ENCODE measurements at regions not wholly inside any gene's neighbourhood (a gene's known extent, or its start where the extent isn't known, plus 50 kb on each side); places are given as distances from the start of the nearest gene placed in this dataset.

- DNase-seq (ENCODE audit: low read depth) = no peak
- TF ChIP-seq CTCF (IDR thresholded peaks at IDR 0.05; ENCODE audit: low read depth, low read length, missing control alignments) = no peak
- no peak overlapping the region for H3K4me3 ChIP-seq (ENCODE audit: low read depth, low read length)
Measured at GRCh38 chr2:45248214-45248613, 239.0 kb upstream of the SIX2 start.

GRCh38 chr2:45244928-45245327, 235.7 kb upstream of the SIX2 start:
- H3K4me3 ChIP-seq (ENCODE audit: low read depth, low read length) = no peak overlapping the region
- no peak for DNase-seq (ENCODE audit: low read depth)
- TF ChIP-seq CTCF (IDR thresholded peaks at IDR 0.05; ENCODE audit: low read depth, low read length, missing control alignments) = no peak

DNA sequence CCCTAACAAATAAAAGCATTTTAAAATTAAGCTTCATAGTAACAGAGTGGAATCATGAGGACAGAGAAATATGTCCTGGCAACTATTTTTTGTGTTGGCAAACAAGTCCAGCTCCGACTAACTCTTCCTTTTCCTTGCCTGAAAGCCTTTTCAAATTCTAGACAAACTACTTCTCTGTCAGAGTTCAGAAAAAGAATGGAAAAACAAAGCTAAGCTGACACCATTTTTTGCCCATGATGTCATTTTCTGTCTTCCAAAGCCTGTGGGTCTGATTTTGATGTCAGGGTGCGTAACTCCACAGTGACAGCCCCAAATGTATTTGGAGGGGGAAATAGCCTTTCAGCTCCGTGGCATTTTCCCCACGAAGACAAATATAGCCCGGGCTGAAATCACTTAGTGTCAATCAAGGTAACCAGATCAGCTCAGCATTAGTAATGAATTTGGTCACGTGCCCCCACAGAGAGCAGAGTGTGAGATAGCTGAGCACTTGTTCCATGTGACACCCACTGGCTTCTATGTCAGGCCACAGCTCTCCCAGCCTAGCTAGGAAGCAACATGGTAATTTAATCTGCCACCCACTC, 233.0 kb upstream of the SIX2 start:
- no peak overlapping the region for H3K4me3 ChIP-seq (ENCODE audit: low read depth, low read length)
- DNase-seq (ENCODE audit: low read depth) = no peak
- TF ChIP-seq CTCF (IDR thresholded peaks at IDR 0.05; ENCODE audit: low read depth, low read length, missing control alignments) = no peak

DNA sequence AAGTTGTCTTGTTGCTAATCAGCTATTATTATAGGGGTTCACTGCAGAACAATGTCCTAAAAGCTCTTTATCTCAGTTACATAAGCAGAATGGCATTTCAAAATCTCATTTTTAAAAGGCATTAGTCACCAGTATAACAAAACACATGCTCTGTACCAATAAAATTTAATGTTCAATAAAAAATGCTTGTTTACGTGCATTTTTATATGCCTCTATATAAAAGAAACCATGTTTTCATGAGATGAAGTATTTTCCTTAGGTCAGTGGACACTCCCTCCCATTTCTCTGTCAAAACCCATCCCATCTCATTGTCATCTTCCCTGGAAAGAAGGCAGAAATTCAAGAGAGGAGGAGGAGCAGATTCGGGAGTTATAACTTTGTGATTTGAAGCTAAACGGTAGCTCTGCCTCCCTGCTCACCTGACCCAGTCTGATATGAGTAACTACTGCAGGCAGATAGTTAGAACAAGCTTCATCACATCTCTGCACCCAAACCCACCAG, 231.9 kb upstream of the SIX2 start:
- no peak for DNase-seq (ENCODE audit: low read depth)
- no peak overlapping the region for H3K4me3 ChIP-seq (ENCODE audit: low read depth, low read length)
- no peak for TF ChIP-seq CTCF (IDR thresholded peaks at IDR 0.05; ENCODE audit: low read depth, low read length, missing control alignments)

DNA sequence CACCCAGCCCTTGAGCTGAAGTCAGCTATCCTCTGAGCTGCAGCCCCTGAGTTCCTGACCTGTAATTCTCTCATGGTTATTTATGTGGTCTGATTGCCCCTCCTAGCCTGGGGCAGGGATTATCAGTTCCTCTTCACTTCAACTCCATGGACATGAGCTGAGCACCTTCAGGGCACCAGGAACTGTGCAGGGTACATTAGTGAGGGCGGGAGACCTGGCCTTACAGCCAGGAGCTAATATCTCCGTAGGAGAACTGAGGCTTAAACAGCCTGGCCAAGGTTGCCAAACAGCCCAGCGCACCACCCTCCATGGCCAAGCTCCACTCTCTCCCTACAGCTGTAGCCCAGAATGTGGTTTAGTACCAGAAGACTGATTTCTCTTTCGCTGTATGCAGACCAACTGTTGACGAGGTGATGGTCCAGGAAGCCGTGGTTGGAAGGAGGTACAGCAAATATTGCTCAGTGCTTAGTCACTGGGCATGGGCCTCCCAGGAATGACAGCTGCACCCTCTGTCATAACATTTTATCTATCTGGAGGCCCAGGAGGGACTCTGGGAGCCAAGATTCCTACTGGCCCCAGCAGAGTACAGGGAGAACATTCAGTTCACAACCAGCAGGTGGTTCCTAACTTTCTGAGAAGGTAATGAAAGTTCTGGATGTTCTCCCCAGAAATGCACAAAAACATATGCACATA, 228.7 kb upstream of the SIX2 start:
- no peak overlapping the region for H3K4me3 ChIP-seq (ENCODE audit: low read depth, low read length)
- no peak for TF ChIP-seq CTCF (IDR thresholded peaks at IDR 0.05; ENCODE audit: low read depth, low read length, missing control alignments)
- DNase-seq (ENCODE audit: low read depth) = no peak

DNA sequence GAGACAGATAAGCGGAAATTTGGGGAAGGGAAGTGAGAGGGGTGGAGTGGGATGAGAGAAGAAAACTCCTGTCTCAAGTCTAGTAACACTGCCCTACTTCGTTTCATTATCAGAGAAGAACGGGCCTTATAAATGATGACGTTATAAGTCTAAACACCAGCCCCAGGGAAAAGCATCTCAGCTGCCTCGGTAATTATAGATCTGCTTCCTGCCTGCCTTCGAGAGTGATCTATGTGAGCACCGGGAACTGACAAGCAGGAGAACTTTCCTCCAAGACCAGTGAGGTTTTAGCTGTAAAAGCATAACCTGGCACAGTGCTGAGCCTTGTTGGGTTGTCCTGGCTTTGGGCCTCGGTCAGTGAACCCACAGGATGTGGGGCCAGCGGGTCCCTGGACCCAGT, 227.9 kb upstream of the SIX2 start:
- DNase-seq (ENCODE audit: low read depth) = no peak
- no peak for TF ChIP-seq CTCF (IDR thresholded peaks at IDR 0.05; ENCODE audit: low read depth, low read length, missing control alignments)
- H3K4me3 ChIP-seq (ENCODE audit: low read depth, low read length) = no peak overlapping the region

GRCh38 chr2:45236268-45236667, 227.0 kb upstream of the SIX2 start:
- TF ChIP-seq CTCF (IDR thresholded peaks at IDR 0.05; ENCODE audit: low read depth, low read length, missing control alignments) = no peak
- no peak overlapping the region for H3K4me3 ChIP-seq (ENCODE audit: low read depth, low read length)
- DNase-seq (ENCODE audit: low read depth) = no peak
